Retinal pigment epithelial cell (primary cell): ENCODE measurements at regions not wholly inside any gene's neighbourhood (a gene's known extent, or its start where the extent isn't known, plus 50 kb on each side); places are given as distances from the start of the nearest gene placed in this dataset.
"Not testable (repeated sequence)": the region's sequence is repeated elsewhere in the genome, so short reads cannot be mapped to it uniquely, and the experiment has no call there.

Experiments
- DNase-seq: peaks from one replicate; pipeline ENCODE4 v3.0.0-alpha.2; 2010; ENCODE audit warnings: low read depth
- H3K4me3 ChIP-seq: 2 replicates; pipeline ENCODE4 v1.5.1; 2011; ENCODE audit warnings: mild to moderate bottlenecking, low read length, control low read depth, moderate library complexity
- TF ChIP-seq, protein P1 (sequence below): conservative IDR thresholded peaks from 2 replicates; pipeline ENCODE4 v1.5.1; 2011; ENCODE audit warnings: low read depth, low read length, control low read depth, inconsistent platforms

DNA sequence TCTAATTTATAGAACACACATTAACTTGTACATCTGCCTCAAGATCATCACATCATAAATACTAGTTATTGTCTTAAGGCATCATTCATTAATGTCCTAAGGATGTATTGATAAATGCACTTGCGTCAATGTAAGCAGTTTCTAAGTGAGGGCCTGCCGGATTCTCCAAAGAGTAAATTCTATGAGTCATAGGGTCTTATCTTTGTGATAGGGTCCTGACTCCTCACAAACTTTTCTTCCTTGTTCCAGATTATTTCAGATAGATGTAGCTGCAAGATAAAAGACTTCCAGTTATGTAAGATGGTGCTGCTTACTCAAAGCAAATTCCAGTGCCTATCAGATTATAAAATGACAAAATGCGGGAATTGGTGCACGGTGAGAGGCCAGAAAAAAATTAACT is 315.0 kb upstream of the SLC39A10 start:
- DNase-seq, result no peak
- H3K4me3 ChIP-seq, result no peak overlapping the region
- TF ChIP-seq, protein P1, sequence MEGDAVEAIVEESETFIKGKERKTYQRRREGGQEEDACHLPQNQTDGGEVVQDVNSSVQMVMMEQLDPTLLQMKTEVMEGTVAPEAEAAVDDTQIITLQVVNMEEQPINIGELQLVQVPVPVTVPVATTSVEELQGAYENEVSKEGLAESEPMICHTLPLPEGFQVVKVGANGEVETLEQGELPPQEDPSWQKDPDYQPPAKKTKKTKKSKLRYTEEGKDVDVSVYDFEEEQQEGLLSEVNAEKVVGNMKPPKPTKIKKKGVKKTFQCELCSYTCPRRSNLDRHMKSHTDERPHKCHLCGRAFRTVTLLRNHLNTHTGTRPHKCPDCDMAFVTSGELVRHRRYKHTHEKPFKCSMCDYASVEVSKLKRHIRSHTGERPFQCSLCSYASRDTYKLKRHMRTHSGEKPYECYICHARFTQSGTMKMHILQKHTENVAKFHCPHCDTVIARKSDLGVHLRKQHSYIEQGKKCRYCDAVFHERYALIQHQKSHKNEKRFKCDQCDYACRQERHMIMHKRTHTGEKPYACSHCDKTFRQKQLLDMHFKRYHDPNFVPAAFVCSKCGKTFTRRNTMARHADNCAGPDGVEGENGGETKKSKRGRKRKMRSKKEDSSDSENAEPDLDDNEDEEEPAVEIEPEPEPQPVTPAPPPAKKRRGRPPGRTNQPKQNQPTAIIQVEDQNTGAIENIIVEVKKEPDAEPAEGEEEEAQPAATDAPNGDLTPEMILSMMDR, result no peak

DNA sequence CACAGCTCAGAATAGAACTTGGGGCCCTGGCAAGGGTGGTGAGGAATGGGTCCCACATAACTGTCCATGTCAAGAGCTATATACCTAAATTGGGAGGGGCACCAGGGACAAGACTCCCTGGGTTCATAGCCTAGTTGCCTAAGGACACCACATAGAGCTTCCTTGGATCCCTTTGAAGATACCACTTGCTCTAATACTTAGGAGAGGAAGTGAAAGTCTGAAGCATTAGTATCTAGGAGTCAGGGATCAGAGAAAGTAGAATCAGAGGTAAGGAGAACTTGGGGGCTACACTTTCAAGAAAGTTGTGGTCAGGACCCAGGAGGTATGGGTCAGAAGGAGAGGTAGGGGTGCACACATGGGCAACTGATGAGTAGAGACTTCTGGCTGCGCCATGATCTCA is 318.2 kb upstream of the SLC39A10 start:
- no peak for DNase-seq
- no peak overlapping the region for H3K4me3 ChIP-seq
- TF ChIP-seq, protein P1, result no peak

DNA sequence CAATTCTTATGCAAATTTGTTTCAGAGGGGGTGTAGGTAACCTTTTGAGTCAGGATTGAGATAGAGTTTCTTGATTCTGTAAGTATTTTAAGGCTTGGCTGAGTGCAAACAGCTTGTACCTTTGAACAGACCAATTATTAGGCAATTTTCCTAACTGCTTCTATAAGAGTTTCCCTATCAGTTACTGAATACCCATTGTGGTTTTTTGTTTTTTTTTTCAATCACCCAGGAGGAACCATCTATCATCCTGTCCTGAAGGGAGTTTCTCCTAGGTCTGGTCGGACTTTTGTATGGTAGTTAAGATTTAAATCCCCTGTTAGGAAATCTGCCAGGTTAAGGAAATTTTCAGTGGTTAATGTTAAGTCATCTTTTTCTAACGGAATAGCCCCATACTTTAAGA is 319.4 kb upstream of the SLC39A10 start:
- TF ChIP-seq, protein P1, result no peak
- no peak for DNase-seq
- H3K4me3 ChIP-seq, result no peak overlapping the region

DNA sequence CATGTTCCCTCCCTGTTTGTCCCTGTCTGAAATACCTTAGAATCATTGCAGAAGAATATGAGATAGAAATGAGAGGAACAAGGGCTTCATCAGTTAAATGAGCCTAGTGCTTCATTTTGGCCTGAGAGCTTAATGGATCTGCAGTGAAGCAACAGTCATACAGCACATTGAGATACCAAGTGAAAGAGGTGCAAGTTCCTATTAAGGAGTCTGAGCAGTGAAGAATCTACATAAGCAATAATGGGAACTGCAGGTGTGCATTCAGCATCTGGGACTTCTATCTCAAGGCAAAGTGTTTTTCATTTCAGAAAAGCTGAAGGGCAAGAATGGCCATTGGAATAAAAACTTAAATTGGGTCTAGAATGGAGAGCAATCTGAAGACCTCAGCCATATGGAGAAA is 323.2 kb upstream of the SLC39A10 start:
- DNase-seq, result no peak
- no peak overlapping the region for H3K4me3 ChIP-seq
- TF ChIP-seq, protein P1, result no peak

DNA sequence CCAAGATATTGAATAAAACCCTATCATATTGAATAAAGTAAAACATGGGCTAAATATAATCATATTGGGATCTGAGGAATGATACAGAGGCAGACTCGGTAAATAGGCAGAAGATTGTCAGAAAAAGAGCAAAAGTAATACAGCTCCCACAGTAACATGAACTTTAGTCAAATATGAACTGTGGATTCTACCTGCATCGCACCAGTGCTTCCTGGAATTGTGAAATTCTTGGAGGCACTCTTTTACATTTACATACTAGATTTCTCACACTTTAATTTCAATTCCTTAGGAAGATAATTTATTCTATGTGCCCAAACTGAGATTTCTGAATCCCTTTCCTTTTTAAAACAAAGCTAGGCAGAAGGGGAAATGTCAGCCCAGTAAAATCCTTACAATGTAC is 325.1 kb upstream of the SLC39A10 start:
- no peak overlapping the region for H3K4me3 ChIP-seq
- TF ChIP-seq, protein P1, result no peak
- no peak for DNase-seq

DNA sequence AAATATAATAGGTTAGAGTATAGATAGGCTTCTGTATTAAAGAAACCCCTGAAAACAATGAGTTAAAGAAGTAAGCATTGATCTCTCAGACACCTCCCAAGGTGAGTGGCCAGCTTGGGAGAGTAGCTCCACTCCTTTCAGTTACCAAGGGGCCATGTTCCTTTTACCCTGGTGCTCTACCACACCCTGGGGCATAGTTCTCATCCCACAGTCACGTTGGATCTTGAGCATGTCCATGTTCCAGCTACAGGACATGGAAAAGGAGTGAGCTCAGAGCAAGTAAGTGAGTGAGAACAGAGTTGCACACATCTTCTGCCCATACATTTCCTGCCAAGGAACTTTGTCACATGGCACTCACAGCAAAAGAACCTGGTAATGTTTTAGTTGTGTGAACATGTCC is 325.9 kb upstream of the SLC39A10 start:
- no peak for DNase-seq
- TF ChIP-seq, protein P1, result no peak

DNA sequence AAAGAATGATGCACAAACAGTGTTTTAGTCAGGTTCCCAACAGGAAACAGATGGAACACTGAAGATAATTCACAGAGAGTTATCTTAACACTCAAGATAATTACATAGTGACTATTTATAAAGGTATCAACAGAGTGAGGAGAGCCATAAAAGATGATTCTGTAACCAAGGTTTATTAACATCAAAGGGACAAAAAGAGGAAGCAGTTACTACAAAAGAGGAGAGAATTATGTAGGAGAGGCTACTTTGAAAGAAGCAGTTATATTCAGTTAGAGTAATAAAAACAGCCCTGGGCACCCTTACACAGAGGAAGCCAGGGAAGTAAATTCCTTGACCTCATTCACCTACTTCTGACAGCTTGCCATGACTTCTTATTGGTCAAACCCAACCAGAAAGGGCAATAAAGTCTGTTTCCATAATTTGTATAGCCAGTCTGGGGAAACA is 326.5 kb upstream of the SLC39A10 start:
- TF ChIP-seq, protein P1, result no peak
- no peak overlapping the region for H3K4me3 ChIP-seq
- no peak for DNase-seq

More for the DNA sequence above, 325.9 kb upstream of the SLC39A10 start:
- H3K4me3 ChIP-seq, result no peak overlapping the region

DNA sequence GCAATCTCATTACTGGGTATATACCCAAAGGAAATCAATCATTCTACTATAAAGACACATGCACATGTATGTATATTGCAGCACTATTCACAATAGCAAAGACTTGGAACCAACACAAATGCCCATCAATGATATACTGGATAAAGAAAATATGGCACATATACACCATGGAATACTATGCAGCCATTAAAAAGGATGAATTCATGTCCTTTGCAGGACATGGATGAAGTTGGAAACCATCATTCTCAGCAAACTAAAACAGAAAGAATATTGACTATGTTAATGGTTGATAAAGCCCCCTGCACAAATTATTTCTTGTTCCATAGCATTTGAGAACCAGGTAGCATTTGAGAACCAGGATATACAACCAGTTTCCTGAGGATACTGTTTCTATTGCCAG is 327.2 kb upstream of the SLC39A10 start:
- DNase-seq, H3K4me3 ChIP-seq: not testable (repeated sequence)
